Stomach smooth muscle (tissue), 2 donors: ENCODE measurements at regions not wholly inside any gene's neighbourhood (a gene's known extent, or its start where the extent isn't known, plus 50 kb on each side); places are given as distances from the start of the nearest gene placed in this dataset.
"Not testable (repeated sequence)": the region's sequence is repeated elsewhere in the genome, so short reads cannot be mapped to it uniquely, and the experiment has no call there.

Experiments used
- H3K27ac ChIP-seq: one replicate; pipeline ENCODE4 v1.7.0; 2013; ENCODE audit warnings: mild to moderate bottlenecking, low read length, inconsistent platforms
- H3K27me3 ChIP-seq, 2 donors: one replicate each; pipeline ENCODE4 v1.7.0; 2013; ENCODE audit warnings: low read length in 2 of 2; ENCODE audit not compliant: insufficient read depth in 2 of 2, control insufficient read depth in 1 of 2
- H3K36me3 ChIP-seq, 2 donors: one replicate each; pipeline ENCODE4 v1.7.0; 2013; ENCODE audit warnings: low read length in 2 of 2; ENCODE audit not compliant: control insufficient read depth in 2 of 2, insufficient read depth in 2 of 2
- H3K4me1 ChIP-seq: one replicate; pipeline ENCODE4 v1.7.0; 2013; ENCODE audit warnings: low read length; ENCODE audit not compliant: control insufficient read depth, insufficient read depth
- H3K4me3 ChIP-seq, 2 donors: one replicate each; pipeline ENCODE4 v1.7.0; 2013; ENCODE audit warnings: low read length in 2 of 2
- H3K9ac ChIP-seq, 2 donors: one replicate each; pipeline ENCODE4 v1.7.0; 2013; ENCODE audit warnings: low read length in 2 of 2, mild to moderate bottlenecking in 1 of 2
- H3K9me3 ChIP-seq, 2 donors: one replicate each; pipeline ENCODE4 v1.7.0; 2013; ENCODE audit warnings: low read length in 2 of 2; ENCODE audit not compliant: control insufficient read depth in 2 of 2
- donor health status: healthy.
- donor health status: Pancreatic carcinoma.

- no peaks in the 10 kb centered on the region for H3K4me1 ChIP-seq
- no peaks in the 10 kb centered on the region for H3K27me3 ChIP-seq
- H3K9ac ChIP-seq, result no peak overlapping the region
- H3K27ac ChIP-seq, result no peak overlapping the region
- no peaks in the 10 kb centered on the region for H3K9me3 ChIP-seq
- no peaks in the 10 kb centered on the region for H3K36me3 ChIP-seq
- no peak overlapping the region for H3K4me3 ChIP-seq
Observed at GRCh38 chr3:150328654-150329040, 79.5 kb upstream of the TSC22D2 start.

- Histone ChIP-seq H3K4me1 (no peaks in the 10 kb centered on the region), H3K9ac (no peak overlapping the region), H3K36me3 (no peaks in the 10 kb centered on the region), H3K27me3 (no peaks in the 10 kb centered on the region), H3K4me3 (no peak overlapping the region), H3K27ac (no peak overlapping the region), H3K9me3 (no peaks in the 10 kb centered on the region)
Observed at GRCh38 chr3:150327678-150328653, 80.1 kb upstream of the TSC22D2 start.

- Histone ChIP-seq H3K9me3 (no peaks in the 10 kb centered on the region), H3K27ac (no peak overlapping the region), H3K4me3 (no peak overlapping the region), H3K36me3 (no peaks in the 10 kb centered on the region), H3K4me1 (no peaks in the 10 kb centered on the region), H3K27me3 (no peaks in the 10 kb centered on the region), H3K9ac (no peak overlapping the region)
Observed at GRCh38 chr3:150324788-150325187, 83.3 kb upstream of the TSC22D2 start.

- Histone ChIP-seq H3K4me3 (no peak overlapping the region), H3K36me3 (no peaks in the 10 kb centered on the region), H3K9me3 (no peaks in the 10 kb centered on the region), H3K9ac (no peak overlapping the region), H3K4me1 (no peaks in the 10 kb centered on the region), H3K27ac (no peak overlapping the region), H3K27me3 (no peaks in the 10 kb centered on the region)
Observed at GRCh38 chr3:150324245-150324644, 83.9 kb upstream of the TSC22D2 start.

DNA sequence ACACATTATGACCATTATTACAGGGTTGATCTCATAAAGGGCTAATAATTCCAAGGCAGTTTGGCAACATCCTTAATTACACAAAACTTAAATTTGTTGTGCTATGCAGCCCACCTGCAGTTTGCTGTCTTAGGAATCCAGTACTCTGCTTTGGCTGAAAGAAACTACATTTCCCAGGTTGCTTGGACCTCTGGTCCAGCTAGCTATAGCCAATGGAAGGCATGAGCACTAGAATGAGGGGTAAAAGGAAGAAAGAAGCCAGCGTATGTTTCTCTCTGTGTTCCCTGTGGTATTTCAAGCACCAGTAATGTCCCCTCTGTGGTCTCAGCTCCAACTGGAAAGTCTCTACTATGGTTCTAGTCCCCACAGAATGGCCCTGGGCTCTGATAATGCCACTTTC is 84.3 kb upstream of the TSC22D2 start:
- no peak overlapping the region for H3K27ac ChIP-seq
- H3K36me3 ChIP-seq, result no peaks in the 10 kb centered on the region
- H3K4me3 ChIP-seq, result no peak overlapping the region
- no peaks in the 10 kb centered on the region for H3K27me3 ChIP-seq
- no peak overlapping the region for H3K9ac ChIP-seq
- H3K4me1 ChIP-seq, result no peaks in the 10 kb centered on the region
- H3K9me3 ChIP-seq, result no peaks in the 10 kb centered on the region

GRCh38 chr3:150323091-150323490 is 85.0 kb upstream of the TSC22D2 start:
- H3K4me1 ChIP-seq, H3K27me3 ChIP-seq, H3K9ac ChIP-seq, H3K9me3 ChIP-seq, H3K27ac ChIP-seq, H3K4me3 ChIP-seq, H3K36me3 ChIP-seq: not testable (repeated sequence)

- H3K4me1 ChIP-seq, H3K36me3 ChIP-seq, H3K9me3 ChIP-seq, H3K9ac ChIP-seq, H3K27me3 ChIP-seq, H3K27ac ChIP-seq, H3K4me3 ChIP-seq: not testable (repeated sequence)
Observed at GRCh38 chr3:150320971-150321370, 87.1 kb upstream of the TSC22D2 start.

- no peaks in the 10 kb centered on the region for H3K4me1 ChIP-seq
- no peaks in the 10 kb centered on the region for H3K9me3 ChIP-seq
- no peak overlapping the region for H3K27ac ChIP-seq
- H3K36me3 ChIP-seq, result no peaks in the 10 kb centered on the region
- H3K27me3 ChIP-seq, result peaks cover 0 to 2% of the 10 kb centered on the region in 2 donors
- no peak overlapping the region for H3K9ac ChIP-seq
- no peak overlapping the region for H3K4me3 ChIP-seq
Observed at GRCh38 chr3:150319900-150320299, 88.2 kb upstream of the TSC22D2 start.

GRCh38 chr3:150317469-150317868 is 90.6 kb upstream of the TSC22D2 start:
- Histone ChIP-seq H3K4me3 (no peak overlapping the region), H3K36me3 (no peaks in the 10 kb centered on the region), H3K27me3 (peaks cover 0 to 2% of the 10 kb centered on the region in 2 donors), H3K9me3 (no peaks in the 10 kb centered on the region), H3K9ac (no peak overlapping the region), H3K4me1 (no peaks in the 10 kb centered on the region), H3K27ac (no peak overlapping the region)

- Histone ChIP-seq H3K27me3 (peaks cover 0 to 2% of the 10 kb centered on the region in 2 donors), H3K9ac (no peak overlapping the region), H3K9me3 (no peaks in the 10 kb centered on the region), H3K27ac (no peak overlapping the region), H3K4me3 (no peak overlapping the region), H3K4me1 (no peaks in the 10 kb centered on the region), H3K36me3 (no peaks in the 10 kb centered on the region)
Observed at GRCh38 chr3:150315721-150316120, 92.4 kb upstream of the TSC22D2 start.

DNA sequence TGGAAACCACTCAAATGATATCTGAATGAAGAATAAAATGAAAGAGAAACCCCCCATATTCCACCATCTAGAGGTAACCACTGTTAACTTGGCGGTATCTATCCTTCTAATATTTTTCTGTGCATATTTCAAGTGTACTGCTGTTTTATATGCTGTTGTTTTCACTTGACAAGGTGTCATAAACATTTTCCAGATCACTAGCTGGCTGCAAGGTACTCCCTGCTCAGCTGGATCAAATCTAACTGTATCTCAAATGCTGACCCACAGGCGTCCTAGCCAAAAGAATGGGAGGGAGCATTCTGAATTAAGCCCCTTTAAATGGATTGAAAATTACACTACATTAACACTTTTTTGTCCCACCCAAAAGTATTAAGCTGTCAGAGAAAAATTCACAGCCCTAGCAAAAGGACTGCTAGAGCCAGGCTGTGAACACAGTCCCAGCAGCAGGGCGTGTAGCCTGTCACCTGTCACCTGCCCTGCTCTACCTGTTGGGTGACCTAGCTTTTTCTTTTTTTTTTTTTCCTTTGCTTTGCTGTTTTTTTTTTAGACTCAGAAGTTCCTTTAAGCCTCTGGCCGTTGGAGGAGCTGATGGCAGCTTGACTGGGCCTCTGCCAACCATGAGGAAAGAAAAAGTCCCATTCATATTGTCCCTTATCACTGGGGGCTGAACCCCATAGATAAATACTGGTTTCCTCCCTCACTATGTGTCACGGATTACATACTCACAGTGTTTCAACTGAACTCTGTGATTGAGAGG is 93.7 kb upstream of the TSC22D2 start:
- Histone ChIP-seq H3K4me1 (no peaks in the 10 kb centered on the region), H3K27ac (no peak overlapping the region), H3K9ac (no peak overlapping the region), H3K4me3 (no peak overlapping the region), H3K9me3 (no peaks in the 10 kb centered on the region), H3K36me3 (no peaks in the 10 kb centered on the region), H3K27me3 (peaks cover 0 to 2% of the 10 kb centered on the region in 2 donors)
